Neuronal stem cell (in vitro differentiated cells): ENCODE measurements at regions not wholly inside any gene's neighbourhood (a gene's known extent, or its start where the extent isn't known, plus 50 kb on each side); places are given as distances from the start of the nearest gene placed in this dataset.

ENCODE experiments used
- DNase-seq: peaks from one replicate; pipeline ENCODE4 v3.0.0-alpha.2; 2013; ENCODE audit warnings: low spot score
- H2AFZ ChIP-seq: one replicate; pipeline ENCODE4 v1.6.1; 2013; ENCODE audit warnings: mild to moderate bottlenecking, low read length, inconsistent platforms
- H2AK5ac ChIP-seq: 2 replicates; pipeline ENCODE4 v1.6.1; 2013; ENCODE audit warnings: low read depth, mild to moderate bottlenecking, inconsistent platforms, low read length, moderate library complexity, mixed read lengths
- H2BK120ac ChIP-seq: 2 replicates; pipeline ENCODE4 v1.6.1; 2013; ENCODE audit warnings: low read depth, mild to moderate bottlenecking, inconsistent platforms, low read length, moderate library complexity, mixed read lengths
- H2BK12ac ChIP-seq: one replicate; pipeline ENCODE4 v1.6.1; 2013; ENCODE audit warnings: low read length, inconsistent platforms
- H2BK15ac ChIP-seq: 2 replicates; pipeline ENCODE4 v1.6.1; 2013; ENCODE audit warnings: mild to moderate bottlenecking, low read length, inconsistent platforms, mixed read lengths
- H2BK5ac ChIP-seq: one replicate; pipeline ENCODE4 v1.6.1; 2013; ENCODE audit warnings: inconsistent platforms, mild to moderate bottlenecking, low read length, moderate library complexity
- H3K14ac ChIP-seq: one replicate; pipeline ENCODE4 v1.6.1; 2013; ENCODE audit warnings: low read length, inconsistent platforms
- H3K18ac ChIP-seq: 2 replicates; pipeline ENCODE4 v1.6.1; 2013; ENCODE audit warnings: low read length, inconsistent platforms
- H3K23ac ChIP-seq: 2 replicates; pipeline ENCODE4 v1.6.1; 2013; ENCODE audit warnings: low read depth, mild to moderate bottlenecking, mixed read lengths, low read length, inconsistent platforms; ENCODE audit not compliant: poor library complexity
- H3K27ac ChIP-seq: replicated peaks from 3 replicates; pipeline ENCODE4 v1.5.1; 2013; ENCODE audit warnings: low read length, inconsistent platforms
- H3K27me3 ChIP-seq, 3 experiments: 2 replicates each; pipeline ENCODE4 v1.6.1; 2013; ENCODE audit warnings: low read length in 3 of 3, mild to moderate bottlenecking in 2 of 3, inconsistent platforms in 1 of 3, low read depth in 1 of 3, mixed read lengths in 1 of 3, moderate library complexity in 1 of 3; ENCODE audit not compliant: control insufficient read depth in 3 of 3, insufficient read depth in 3 of 3
- H3K36me3 ChIP-seq, 2 donors: replicated peaks in 1 of 2; 2 replicates each; pipeline ENCODE4 v1.6.1; 2013; ENCODE audit warnings: low read length in 2 of 2; ENCODE audit not compliant: control insufficient read depth in 2 of 2, insufficient read depth in 2 of 2
- H3K4ac ChIP-seq: 2 replicates; pipeline ENCODE4 v1.6.1; 2013; ENCODE audit warnings: inconsistent platforms, mild to moderate bottlenecking, low read length, moderate library complexity
- H3K4me1 ChIP-seq, 2 donors: 1 replicate in 1 of 2; 2 replicates in 1 of 2; pipeline ENCODE4 v1.6.1; 2013; ENCODE audit warnings: low read length in 2 of 2, low read depth in 1 of 2; ENCODE audit not compliant: control insufficient read depth in 2 of 2, insufficient read depth in 1 of 2
- H3K4me2 ChIP-seq: one replicate; pipeline ENCODE4 v1.6.1; 2013; ENCODE audit warnings: mild to moderate bottlenecking, low read length, inconsistent platforms; ENCODE audit not compliant: insufficient read depth, poor library complexity, severe bottlenecking
- H3K4me3 ChIP-seq, 2 donors: 2 replicates each; pipeline ENCODE4 v1.5.1; 2013; ENCODE audit warnings: low read length in 2 of 2, mild to moderate bottlenecking in 2 of 2, inconsistent platforms in 1 of 2, moderate library complexity in 1 of 2
- H3K79me1 ChIP-seq: one replicate; pipeline ENCODE4 v1.6.1; 2013; ENCODE audit warnings: low read depth, mild to moderate bottlenecking, inconsistent platforms, low read length, moderate library complexity
- H3K9ac ChIP-seq: one replicate; pipeline ENCODE4 v1.6.1; 2013; ENCODE audit warnings: mild to moderate bottlenecking, low read depth, low read length, inconsistent platforms; ENCODE audit not compliant: poor library complexity
- H3K9me3 ChIP-seq, 2 donors: replicated peaks in 1 of 2; 2 replicates each; pipeline versions ENCODE3 to v1.6.1; 2013; ENCODE audit warnings: low read length in 2 of 2, mild to moderate bottlenecking in 2 of 2, inconsistent platforms in 1 of 2, low read depth in 1 of 2, mixed read lengths in 1 of 2, moderate library complexity in 1 of 2; ENCODE audit not compliant: control insufficient read depth in 2 of 2, insufficient read depth in 1 of 2
- H4K8ac ChIP-seq: one replicate; pipeline ENCODE4 v1.6.1; 2013; ENCODE audit warnings: low read depth, mild to moderate bottlenecking, inconsistent platforms, low read length, moderate library complexity
- H4K91ac ChIP-seq: one replicate; pipeline ENCODE4 v1.6.1; 2013; ENCODE audit warnings: low read length, low read depth, mild to moderate bottlenecking, inconsistent platforms; ENCODE audit not compliant: poor library complexity
- WGBS, 2 donors: extraction: QIAGEN DNeasy Blood & Tissue Kit; methylation state at CpG; one replicate each; pipeline ENCODE4 v1.1.7; 2013; ENCODE audit warnings: missing lambda C conversion rate in 2 of 2, mixed read lengths in 1 of 2; ENCODE audit not compliant: insufficient read length in 2 of 2, insufficient replicate concordance in 1 of 2; ENCODE audit errors: extremely low coverage in 2 of 2; 5-methylcytosine and 5-hydroxymethylcytosine counted together

GRCh38 chr5:103764403-103764802 lies 201.8 kb upstream of the NUDT12 start:
- Histone ChIP-seq H2AFZ (peak overlapping the region; percentile 26), H3K9ac (no peak overlapping the region), H3K79me1 (no peaks in the 10 kb centered on the region), H4K91ac (no peak overlapping the region), H3K4me1 (peaks cover 0 to 1% of the 10 kb centered on the region in 2 donors), H3K36me3 (no peaks in the 10 kb centered on the region), H2BK120ac (no peak overlapping the region), H2BK5ac (no peak overlapping the region), H3K4ac (no peak overlapping the region), H4K8ac (no peak overlapping the region), H2BK12ac (no peak overlapping the region), H3K9me3 (peaks cover 0 to 1% of the 10 kb centered on the region in 2 donors), H3K18ac (peak overlapping the region; percentile 20), H3K23ac (peak overlapping the region; percentile 3), H2BK15ac (peak overlapping the region; percentile 84), H2AK5ac (no peak overlapping the region), H3K4me3 (no peak overlapping the region), H3K4me2 (no peak overlapping the region), H3K27me3 (no peaks in the 10 kb centered on the region), H3K27ac (no peak overlapping the region), H3K14ac (peak overlapping the region; percentile 71)
- DNase-seq: no peak
- WGBS, 2 donors: no CpG with 5 or more reads among the region's 10 CpGs

- no peak for DNase-seq
- no peak overlapping the region for H3K4me3 ChIP-seq
- H3K27me3 ChIP-seq: no peaks in the 10 kb centered on the region
- no peak overlapping the region for H2BK12ac ChIP-seq
- no peak overlapping the region for H4K8ac ChIP-seq
- H3K4me1 ChIP-seq: peaks cover 0 to 1% of the 10 kb centered on the region in 2 donors
- no peak overlapping the region for H3K4me2 ChIP-seq
- no peak overlapping the region for H2BK15ac ChIP-seq
- peaks cover 0 to 1% of the 10 kb centered on the region in 2 donors for H3K9me3 ChIP-seq
- no peak overlapping the region for H4K91ac ChIP-seq
- no peak overlapping the region for H3K4ac ChIP-seq
- H2BK120ac ChIP-seq: no peak overlapping the region
- no peaks in the 10 kb centered on the region for H3K36me3 ChIP-seq
- H3K27ac ChIP-seq: no peak overlapping the region
- no peak overlapping the region for H2AFZ ChIP-seq
- H3K18ac ChIP-seq: no peak overlapping the region
- H2AK5ac ChIP-seq: no peak overlapping the region
- no peak overlapping the region for H3K14ac ChIP-seq
- no peak overlapping the region for H2BK5ac ChIP-seq
- no CpG with 5 or more reads among the region's 2 CpGs for WGBS, 2 donors
- H3K79me1 ChIP-seq: no peaks in the 10 kb centered on the region
- H3K23ac ChIP-seq: no peak overlapping the region
- H3K9ac ChIP-seq: no peak overlapping the region
Observed at GRCh38 chr5:103758996-103759395, 196.4 kb upstream of the NUDT12 start.

GRCh38 chr5:103755974-103756373 lies 193.4 kb upstream of the NUDT12 start:
- no peaks in the 10 kb centered on the region for H3K27me3 ChIP-seq
- H2BK12ac ChIP-seq: no peak overlapping the region
- no peak overlapping the region for H3K23ac ChIP-seq
- H3K4me2 ChIP-seq: no peak overlapping the region
- H2AK5ac ChIP-seq: no peak overlapping the region
- H4K91ac ChIP-seq: no peak overlapping the region
- H3K4me3 ChIP-seq: no peak overlapping the region
- H2BK120ac ChIP-seq: no peak overlapping the region
- H3K9ac ChIP-seq: no peak overlapping the region
- H3K79me1 ChIP-seq: no peaks in the 10 kb centered on the region
- no peak overlapping the region for H2AFZ ChIP-seq
- no peaks in the 10 kb centered on the region for H3K4me1 ChIP-seq
- H3K27ac ChIP-seq: no peak overlapping the region
- H4K8ac ChIP-seq: no peak overlapping the region
- H3K14ac ChIP-seq: no peak overlapping the region
- no peak for DNase-seq
- no peak overlapping the region for H3K4ac ChIP-seq
- no peak overlapping the region for H2BK5ac ChIP-seq
- H3K18ac ChIP-seq: no peak overlapping the region
- no peaks in the 10 kb centered on the region for H3K36me3 ChIP-seq
- H2BK15ac ChIP-seq: no peak overlapping the region
- H3K9me3 ChIP-seq: no peaks in the 10 kb centered on the region

GRCh38 chr5:103745353-103746065 lies 182.9 kb upstream of the NUDT12 start:
- DNase-seq: no peak
- Histone ChIP-seq H4K91ac (no peak overlapping the region), H2BK5ac (no peak overlapping the region), H2AK5ac (no peak overlapping the region), H3K36me3 (no peaks in the 10 kb centered on the region), H2BK12ac (no peak overlapping the region), H4K8ac (no peak overlapping the region), H2AFZ (no peak overlapping the region), H3K4me2 (no peak overlapping the region), H3K79me1 (no peaks in the 10 kb centered on the region), H3K27me3 (no peaks in the 10 kb centered on the region), H3K9ac (no peak overlapping the region), H3K27ac (no peak overlapping the region), H3K23ac (no peak overlapping the region), H2BK15ac (no peak overlapping the region), H3K4ac (no peak overlapping the region), H3K4me1 (no peaks in the 10 kb centered on the region), H3K14ac (no peak overlapping the region), H3K18ac (no peak overlapping the region), H3K4me3 (no peak overlapping the region), H3K9me3 (no peaks in the 10 kb centered on the region), H2BK120ac (no peak overlapping the region)
- WGBS, 2 donors: no CpG with 5 or more reads among the region's 2 CpGs
